OCI-LY1 (cell line): ENCODE measurements at regions not wholly inside any gene's neighbourhood (a gene's known extent, or its start where the extent isn't known, plus 50 kb on each side); places are given as distances from the start of the nearest gene placed in this dataset.

Experiments used
- EZH2 ChIP-seq: fragments of 200-600 bp; sonication (generic), shearing (Covaris generic); IDR thresholded peaks from 2 replicates; pipeline ENCODE4 v1.8.0; 2017; ENCODE audit warnings: borderline replicate concordance, mixed run types, mild to moderate bottlenecking, antibody characterized with exemption, low read length, moderate library complexity, mixed read lengths
- TF ChIP-seq, protein P1 (sequence below): fragments of 200-600 bp; sonication (generic), shearing (Covaris generic); IDR thresholded peaks from 2 replicates; pipeline ENCODE4 v1.5.1; 2017; ENCODE audit warnings: mild to moderate bottlenecking, antibody characterized with exemption, low read length, moderate library complexity, mixed read lengths

DNA sequence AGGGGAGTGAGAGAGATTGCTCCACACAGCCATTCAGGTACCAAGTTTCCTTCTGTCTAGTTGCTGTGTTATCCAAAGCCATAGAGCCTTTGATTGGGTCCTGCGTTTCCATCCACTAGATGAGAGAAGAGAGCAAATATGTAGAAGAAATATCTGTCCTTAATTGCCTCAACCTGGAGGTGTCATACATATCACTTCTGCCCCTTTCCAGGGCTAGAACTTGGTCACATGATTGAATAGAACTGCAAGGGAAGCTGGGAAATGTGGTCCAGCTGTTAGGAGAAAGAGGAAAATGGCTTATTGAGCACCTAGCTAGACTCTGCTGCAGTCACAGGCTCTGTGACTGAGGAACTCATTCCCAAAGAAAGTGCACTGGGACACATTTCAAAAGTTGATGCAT lies 115.6 kb upstream of the JAG1 start:
- TF ChIP-seq, protein P1, sequence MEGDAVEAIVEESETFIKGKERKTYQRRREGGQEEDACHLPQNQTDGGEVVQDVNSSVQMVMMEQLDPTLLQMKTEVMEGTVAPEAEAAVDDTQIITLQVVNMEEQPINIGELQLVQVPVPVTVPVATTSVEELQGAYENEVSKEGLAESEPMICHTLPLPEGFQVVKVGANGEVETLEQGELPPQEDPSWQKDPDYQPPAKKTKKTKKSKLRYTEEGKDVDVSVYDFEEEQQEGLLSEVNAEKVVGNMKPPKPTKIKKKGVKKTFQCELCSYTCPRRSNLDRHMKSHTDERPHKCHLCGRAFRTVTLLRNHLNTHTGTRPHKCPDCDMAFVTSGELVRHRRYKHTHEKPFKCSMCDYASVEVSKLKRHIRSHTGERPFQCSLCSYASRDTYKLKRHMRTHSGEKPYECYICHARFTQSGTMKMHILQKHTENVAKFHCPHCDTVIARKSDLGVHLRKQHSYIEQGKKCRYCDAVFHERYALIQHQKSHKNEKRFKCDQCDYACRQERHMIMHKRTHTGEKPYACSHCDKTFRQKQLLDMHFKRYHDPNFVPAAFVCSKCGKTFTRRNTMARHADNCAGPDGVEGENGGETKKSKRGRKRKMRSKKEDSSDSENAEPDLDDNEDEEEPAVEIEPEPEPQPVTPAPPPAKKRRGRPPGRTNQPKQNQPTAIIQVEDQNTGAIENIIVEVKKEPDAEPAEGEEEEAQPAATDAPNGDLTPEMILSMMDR, result no peak
- TF ChIP-seq EZH2, result no peak
